K562 (cell line): ENCODE measurements at regions not wholly inside any gene's neighbourhood (a gene's known extent, or its start where the extent isn't known, plus 50 kb on each side); places are given as distances from the start of the nearest gene placed in this dataset.
A peak's percentile ranks its signal among the peaks of the same experiment; 100 is the strongest.

ENCODE experiments used
- ATAC-seq: fragments of 200-7000 bp; cut with Tn5 transposase; 3 replicates; pipeline ENCODE4 v1.9.1; 2020; ENCODE audit warnings: moderate library complexity
- BruUV-seq: library from RNA; stranded (reverse); fragments of 400-500 nt; replicated peaks from 2 replicates; lab custom pipeline; 2021; lab: Mats Ljungman, UMichigan
- CTCF ChIA-PET: fragments of 300-600 bp; formaldehyde crosslinking; extraction: SDS; loops from one replicate; lab custom pipeline; 2021; ENCODE audit warnings: low intra/inter-chr PET ratio; lab: Yijun Ruan, JAX
- POLR2A ChIA-PET: fragments of 300-600, 350-650 bp; sonication (Branson Sonifier 250); formaldehyde crosslinking; extraction: SDS; loops from one replicate; lab custom pipeline; 2021; ENCODE audit warnings: antibody characterized with exemption, inconsistent platforms; lab: Yijun Ruan, JAX
- DNase-seq, 4 experiments: peaks; one replicate each; pipeline versions ENCODE4 v3.0.0 to v3.0.0-alpha.2; 2011 to 2018; ENCODE audit warnings: low spot score in 3 of 4, mixed read lengths in 3 of 4; ENCODE audit errors: extremely low read depth in 1 of 4
- FAIRE-seq: peaks from 2 replicates; lab custom pipeline; 2011; peaks lifted over from hg19 to GRCh38; lab: Jason Lieb, UNC
- H2AFZ ChIP-seq: 2 replicates; pipeline ENCODE4 v1.6.0; 2011; ENCODE audit warnings: low read depth, low read length, control low read depth, inconsistent platforms
- H3K27ac ChIP-seq: fragments of 200-600 bp; 3 replicates; pipeline ENCODE4 v1.8.0; 2011; ENCODE audit warnings: low read depth, mild to moderate bottlenecking, control low read depth, inconsistent platforms, low read length, moderate library complexity, mixed read lengths; ENCODE audit errors: extremely low read depth
- H3K27me3 ChIP-seq, 2 experiments: fragments of 300-600 bp in 1 of 2; 2 replicates in 1 of 2; 3 replicates in 1 of 2; pipeline versions ENCODE4 v1.6.0 to v1.8.0; 2011; ENCODE audit warnings: inconsistent platforms in 2 of 2, low read length in 2 of 2, mild to moderate bottlenecking in 1 of 2, mixed read lengths in 1 of 2, moderate library complexity in 1 of 2; ENCODE audit not compliant: control insufficient read depth in 2 of 2, insufficient read depth in 2 of 2
- H3K36me3 ChIP-seq: fragments of 300-600 bp; 3 replicates; pipeline ENCODE4 v1.8.0; 2011; ENCODE audit warnings: mild to moderate bottlenecking, low read length, inconsistent platforms; ENCODE audit not compliant: control insufficient read depth, insufficient read depth
- H3K4me1 ChIP-seq, 2 experiments: fragments of 200-600 bp in 1 of 2; replicated peaks in 1 of 2; 2 replicates in 1 of 2; 3 replicates in 1 of 2; pipeline versions ENCODE4 v1.5.1 to v1.8.0; 2011; ENCODE audit warnings: inconsistent platforms in 2 of 2, low read length in 2 of 2, mild to moderate bottlenecking in 1 of 2, mixed read lengths in 1 of 2, moderate library complexity in 1 of 2; ENCODE audit not compliant: control insufficient read depth in 2 of 2, insufficient read depth in 2 of 2
- H3K4me2 ChIP-seq: 2 replicates; pipeline ENCODE4 v1.6.1; 2011; ENCODE audit warnings: low read length, control low read depth, inconsistent platforms, mixed read lengths; ENCODE audit not compliant: insufficient read depth
- H3K4me3 ChIP-seq: fragments of 200-600 bp; sonication (generic), shearing (Covaris generic); 2 replicates; pipeline ENCODE4 v1.5.1; 2016; ENCODE audit warnings: control low read depth, inconsistent platforms
- H3K79me2 ChIP-seq: fragments of 200-600 bp; 3 replicates; pipeline ENCODE4 v1.8.0; 2011; ENCODE audit warnings: low read length, inconsistent platforms; ENCODE audit not compliant: control insufficient read depth, insufficient read depth
- H3K9ac ChIP-seq, 2 experiments: 2 replicates each; pipeline versions ENCODE4 v1.6.0 to v1.6.1; 2011; ENCODE audit warnings: low read depth in 2 of 2, low read length in 2 of 2, control low read depth in 1 of 2, inconsistent platforms in 1 of 2, mild to moderate bottlenecking in 1 of 2, mixed read lengths in 1 of 2; ENCODE audit not compliant: insufficient read depth in 1 of 2
- H3K9me1 ChIP-seq: one replicate; pipeline ENCODE4 v1.6.0; 2011; ENCODE audit warnings: inconsistent platforms, mild to moderate bottlenecking, low read length, moderate library complexity; ENCODE audit not compliant: control insufficient read depth, insufficient read depth
- H3K9me3 ChIP-seq: replicated peaks from 2 replicates; pipeline ENCODE4 v1.5.1; 2011; ENCODE audit warnings: low read depth, low read length, inconsistent platforms; ENCODE audit not compliant: control insufficient read depth, insufficient read depth
- H4K20me1 ChIP-seq: replicated peaks from 2 replicates; pipeline ENCODE4 v1.6.1; 2011; ENCODE audit warnings: low read length, inconsistent platforms, mixed read lengths; ENCODE audit not compliant: control insufficient read depth, insufficient read depth
- GABPB1 ChIP-seq: sonication (generic); formaldehyde crosslinking; IDR thresholded peaks from 2 replicates; pipeline ENCODE4 v1.8.0; 2022; ENCODE audit warnings: mild to moderate bottlenecking, missing genetic modification reagents
- MTF1 ChIP-seq: fragments of 250-450 bp; sonication (Bioruptor Pico); IDR thresholded peaks from 2 replicates; pipeline ENCODE4 v1.9.0; 2021; ENCODE audit warnings: moderate library complexity, mild to moderate bottlenecking, inconsistent platforms, borderline replicate concordance
- POLR3G ChIP-seq: IDR thresholded peaks from 2 replicates; pipeline ENCODE4 v1.6.1; 2011; ENCODE audit not compliant: insufficient read length, insufficient replicate concordance; ENCODE audit errors: extremely low read depth
- RBM15 ChIP-seq: fragments of 200-400 bp; formaldehyde crosslinking; IDR thresholded peaks from 2 replicates; pipeline ENCODE4 v1.6.1; 2018; ENCODE audit warnings: mild to moderate bottlenecking, low read length, moderate library complexity; ENCODE audit not compliant: insufficient read depth
- ZBTB11 ChIP-seq, 3 experiments: fragments of 200-800 bp in 1 of 3; fragments of 250-450 bp in 1 of 3; fragments of 450-650 bp in 1 of 3; sonication (Bioruptor Pico) in 1 of 3; sonication (Bioruptor generic) in 1 of 3; formaldehyde crosslinking in 1 of 3; IDR thresholded peaks; 2 replicates each; pipeline versions ENCODE4 v1.6.1 to v1.8.0; 2016 to 2022; ENCODE audit warnings: mild to moderate bottlenecking in 2 of 3, missing genetic modification characterization in 2 of 3, missing compliant biosample characterization in 1 of 3, moderate library complexity in 1 of 3
- ZNF445 ChIP-seq: fragments of 250-450 bp; sonication (Bioruptor Pico); IDR thresholded peaks from 2 replicates; pipeline ENCODE4 v1.4.0; 2020; ENCODE audit warnings: low read depth, mild to moderate bottlenecking, moderate library complexity
- ZNF830 ChIP-seq: fragments of 250-450 bp; sonication (Bioruptor Pico); IDR thresholded peaks from 2 replicates; pipeline ENCODE4 v1.5.0; 2021; ENCODE audit warnings: mild to moderate bottlenecking
- WGBS: fragments of 100-300 bp; shearing (Covaris generic); methylation state at CpG from one replicate; pipeline ENCODE4 v1.1.6; 2016; ENCODE audit warnings: low coverage, mixed read lengths; ENCODE audit not compliant: insufficient coverage; ENCODE audit errors: missing lambda C conversion rate; 5-methylcytosine and 5-hydroxymethylcytosine counted together
- in situ Hi-C: fragments of 300-500 bp; cut with MboI; formaldehyde crosslinking; loops from 4 replicates; pipeline ENCODE4 v1.15.0; 2018; ENCODE audit warnings: inconsistent platforms, mixed read lengths
- intact Hi-C: fragments of 100-400 bp; cut with micrococcal nuclease; formaldehyde crosslinking; loops from 2 replicates; pipeline ENCODE4 v1.14.2; 2022
- TF ChIP-seq, protein P1 (sequence below): fragments of 250-450 bp; sonication (Bioruptor Pico); IDR thresholded peaks from 2 replicates; pipeline ENCODE4 v1.9.0; 2021; ENCODE audit warnings: mild to moderate bottlenecking, inconsistent platforms
- TF ChIP-seq, protein P2 (sequence below): sonication (generic); formaldehyde crosslinking; IDR thresholded peaks from 2 replicates; pipeline ENCODE4 v1.8.1; 2023; ENCODE audit warnings: mild to moderate bottlenecking, missing genetic modification reagents
- TF ChIP-seq, protein P3 (sequence below): fragments of 450-650 bp; IDR thresholded peaks from 2 replicates; pipeline ENCODE4 v1.7.1; 2018; ENCODE audit warnings: mild to moderate bottlenecking, low read depth; ENCODE audit not compliant: partially characterized antibody

- no peak for FAIRE-seq
- Histone ChIP-seq H3K9me1 (no peaks in the 10 kb centered on the region), H3K4me1 (peaks cover 0 to 3% of the 10 kb centered on the region in 2 experiments; a peak in 3 of 5 replicates), H3K4me3 (no peak overlapping the region), H3K27me3 (no peaks in the 10 kb centered on the region), H3K79me2 (no peaks in the 10 kb centered on the region), H3K9me3 (no peaks in the 10 kb centered on the region), H3K36me3 (no peaks in the 10 kb centered on the region), H4K20me1 (no peaks in the 10 kb centered on the region), H3K4me2 (no peak overlapping the region), H3K27ac (no peak overlapping the region), H2AFZ (no peak overlapping the region), H3K9ac (no peak overlapping the region)
- peak; percentile 57 for ATAC-seq
- DNase-seq: no peak
- in situ Hi-C loops (no loop called here), intact Hi-C loops (no loop called here)
- no TSS peak for BruUV-seq
- ChIA-PET CTCF (no interaction called here), POLR2A (no interaction called here)
- WGBS: 25% methylated on average over 1 of the region's 1 CpG
- TF ChIP-seq ZNF830 (CRISPR knock-in tag) (no peak), ZBTB11 (CRISPR knock-in tag; IDR thresholded peaks at IDR 0.05) (no peak), RBM15 (no peak), ZNF445 (CRISPR knock-in tag) (no peak), MTF1 (CRISPR knock-in tag) (no peak), POLR3G (no peak), GABPB1 (no peak)
- TF ChIP-seq, protein P1, sequence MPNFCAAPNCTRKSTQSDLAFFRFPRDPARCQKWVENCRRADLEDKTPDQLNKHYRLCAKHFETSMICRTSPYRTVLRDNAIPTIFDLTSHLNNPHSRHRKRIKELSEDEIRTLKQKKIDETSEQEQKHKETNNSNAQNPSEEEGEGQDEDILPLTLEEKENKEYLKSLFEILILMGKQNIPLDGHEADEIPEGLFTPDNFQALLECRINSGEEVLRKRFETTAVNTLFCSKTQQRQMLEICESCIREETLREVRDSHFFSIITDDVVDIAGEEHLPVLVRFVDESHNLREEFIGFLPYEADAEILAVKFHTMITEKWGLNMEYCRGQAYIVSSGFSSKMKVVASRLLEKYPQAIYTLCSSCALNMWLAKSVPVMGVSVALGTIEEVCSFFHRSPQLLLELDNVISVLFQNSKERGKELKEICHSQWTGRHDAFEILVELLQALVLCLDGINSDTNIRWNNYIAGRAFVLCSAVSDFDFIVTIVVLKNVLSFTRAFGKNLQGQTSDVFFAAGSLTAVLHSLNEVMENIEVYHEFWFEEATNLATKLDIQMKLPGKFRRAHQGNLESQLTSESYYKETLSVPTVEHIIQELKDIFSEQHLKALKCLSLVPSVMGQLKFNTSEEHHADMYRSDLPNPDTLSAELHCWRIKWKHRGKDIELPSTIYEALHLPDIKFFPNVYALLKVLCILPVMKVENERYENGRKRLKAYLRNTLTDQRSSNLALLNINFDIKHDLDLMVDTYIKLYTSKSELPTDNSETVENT (CRISPR knock-in tag): no peak
- TF ChIP-seq, protein P2, sequence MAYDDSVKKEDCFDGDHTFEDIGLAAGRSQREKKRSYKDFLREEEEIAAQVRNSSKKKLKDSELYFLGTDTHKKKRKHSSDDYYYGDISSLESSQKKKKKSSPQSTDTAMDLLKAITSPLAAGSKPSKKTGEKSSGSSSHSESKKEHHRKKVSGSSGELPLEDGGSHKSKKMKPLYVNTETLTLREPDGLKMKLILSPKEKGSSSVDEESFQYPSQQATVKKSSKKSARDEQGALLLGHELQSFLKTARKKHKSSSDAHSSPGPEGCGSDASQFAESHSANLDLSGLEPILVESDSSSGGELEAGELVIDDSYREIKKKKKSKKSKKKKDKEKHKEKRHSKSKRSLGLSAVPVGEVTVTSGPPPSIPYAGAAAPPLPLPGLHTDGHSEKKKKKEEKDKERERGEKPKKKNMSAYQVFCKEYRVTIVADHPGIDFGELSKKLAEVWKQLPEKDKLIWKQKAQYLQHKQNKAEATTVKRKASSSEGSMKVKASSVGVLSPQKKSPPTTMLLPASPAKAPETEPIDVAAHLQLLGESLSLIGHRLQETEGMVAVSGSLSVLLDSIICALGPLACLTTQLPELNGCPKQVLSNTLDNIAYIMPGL (CRISPR knock-in tag): no peak
- TF ChIP-seq, protein P3, sequence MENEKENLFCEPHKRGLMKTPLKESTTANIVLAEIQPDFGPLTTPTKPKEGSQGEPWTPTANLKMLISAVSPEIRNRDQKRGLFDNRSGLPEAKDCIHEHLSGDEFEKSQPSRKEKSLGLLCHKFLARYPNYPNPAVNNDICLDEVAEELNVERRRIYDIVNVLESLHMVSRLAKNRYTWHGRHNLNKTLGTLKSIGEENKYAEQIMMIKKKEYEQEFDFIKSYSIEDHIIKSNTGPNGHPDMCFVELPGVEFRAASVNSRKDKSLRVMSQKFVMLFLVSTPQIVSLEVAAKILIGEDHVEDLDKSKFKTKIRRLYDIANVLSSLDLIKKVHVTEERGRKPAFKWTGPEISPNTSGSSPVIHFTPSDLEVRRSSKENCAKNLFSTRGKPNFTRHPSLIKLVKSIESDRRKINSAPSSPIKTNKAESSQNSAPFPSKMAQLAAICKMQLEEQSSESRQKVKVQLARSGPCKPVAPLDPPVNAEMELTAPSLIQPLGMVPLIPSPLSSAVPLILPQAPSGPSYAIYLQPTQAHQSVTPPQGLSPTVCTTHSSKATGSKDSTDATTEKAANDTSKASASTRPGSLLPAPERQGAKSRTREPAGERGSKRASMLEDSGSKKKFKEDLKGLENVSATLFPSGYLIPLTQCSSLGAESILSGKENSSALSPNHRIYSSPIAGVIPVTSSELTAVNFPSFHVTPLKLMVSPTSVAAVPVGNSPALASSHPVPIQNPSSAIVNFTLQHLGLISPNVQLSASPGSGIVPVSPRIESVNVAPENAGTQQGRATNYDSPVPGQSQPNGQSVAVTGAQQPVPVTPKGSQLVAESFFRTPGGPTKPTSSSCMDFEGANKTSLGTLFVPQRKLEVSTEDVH: no peak
Measured at GRCh38 chr4:123216543-123216942, 180.1 kb upstream of the SPRY1 start.
